SK-N-SH treated with all-trans-retinoic acid at 6 μM for 48 hours (cell line): ENCODE measurements at regions not wholly inside any gene's neighbourhood (a gene's known extent, or its start where the extent isn't known, plus 50 kb on each side); places are given as distances from the start of the nearest gene placed in this dataset.

Source experiments
- ATAC-seq: fragments of 200-7000 bp; cut with Tn5 transposase; 3 replicates; pipeline ENCODE4 v1.9.1; 2020; ENCODE audit warnings: mild to moderate bottlenecking, moderate library complexity
- ARNTL ChIP-seq: fragments of 450-650 bp; formaldehyde crosslinking; IDR thresholded peaks from 2 replicates; pipeline ENCODE4 v1.5.0; 2020; ENCODE audit warnings: low read depth, mild to moderate bottlenecking, moderate library complexity, borderline replicate concordance
- BACH2 ChIP-seq: fragments of 250-450 bp; sonication (Bioruptor Pico); IDR thresholded peaks from 2 replicates; pipeline ENCODE4 v1.9.0; 2021; ENCODE audit warnings: mild to moderate bottlenecking, borderline replicate concordance
- CREB5 ChIP-seq: fragments of 250-450 bp; sonication (Bioruptor Pico); IDR thresholded peaks from 2 replicates; pipeline ENCODE4 v1.5.1; 2020; ENCODE audit warnings: low read depth, mild to moderate bottlenecking, moderate library complexity
- CSRNP3 ChIP-seq: fragments of 250-450 bp; sonication (Bioruptor Pico); IDR thresholded peaks from 2 replicates; pipeline ENCODE4 v1.5.1; 2021; ENCODE audit warnings: mild to moderate bottlenecking, moderate library complexity
- ESRRG ChIP-seq: fragments of 250-450 bp; sonication (Bioruptor Pico); IDR thresholded peaks from 2 replicates; pipeline ENCODE4 v1.6.1; 2021; ENCODE audit warnings: mild to moderate bottlenecking
- GLIS3 ChIP-seq: fragments of 250-450 bp; sonication (Bioruptor Pico); IDR thresholded peaks from 2 replicates; pipeline ENCODE4 v1.5.0; 2020; ENCODE audit warnings: mild to moderate bottlenecking, moderate library complexity
- ISL1 ChIP-seq: fragments of 250-450 bp; sonication (Bioruptor Pico); IDR thresholded peaks from 2 replicates; pipeline ENCODE4 v2.1.2; 2022; ENCODE audit warnings: mild to moderate bottlenecking, moderate library complexity
- OSR1 ChIP-seq: fragments of 250-450 bp; sonication (Bioruptor Pico); IDR thresholded peaks from 2 replicates; pipeline ENCODE4 v1.8.0; 2022; ENCODE audit warnings: moderate library complexity, mild to moderate bottlenecking, inconsistent platforms
- PATZ1 ChIP-seq: fragments of 250-450 bp; sonication (Bioruptor Pico); IDR thresholded peaks from 2 replicates; pipeline ENCODE4 v1.8.0; 2020; ENCODE audit warnings: mild to moderate bottlenecking, moderate library complexity, borderline replicate concordance
- POU6F1 ChIP-seq: fragments of 250-450 bp; sonication (Bioruptor Pico); IDR thresholded peaks from 2 replicates; pipeline ENCODE4 v1.8.0; 2021; ENCODE audit warnings: low read depth, mild to moderate bottlenecking, moderate library complexity, borderline replicate concordance
- PPARA ChIP-seq: fragments of 250-450 bp; sonication (Bioruptor Pico); IDR thresholded peaks from 2 replicates; pipeline ENCODE4 v1.5.0; 2020; ENCODE audit warnings: mild to moderate bottlenecking, borderline replicate concordance
- SNAI2 ChIP-seq: fragments of 250-450 bp; sonication (Bioruptor Pico); IDR thresholded peaks from 2 replicates; pipeline ENCODE4 v1.5.0; 2020; ENCODE audit warnings: mild to moderate bottlenecking, moderate library complexity
- TCF4 ChIP-seq: fragments of 250-450 bp; sonication (Bioruptor Pico); IDR thresholded peaks from 2 replicates; pipeline ENCODE4 v1.8.0; 2021; ENCODE audit warnings: mild to moderate bottlenecking, moderate library complexity, borderline replicate concordance
- TOX ChIP-seq: fragments of 250-450 bp; sonication (Bioruptor Pico); IDR thresholded peaks from 2 replicates; pipeline ENCODE4 v1.8.0; 2021; ENCODE audit warnings: mild to moderate bottlenecking, moderate library complexity, borderline replicate concordance
- TSHZ2 ChIP-seq: fragments of 250-450 bp; sonication (Bioruptor Pico); IDR thresholded peaks from 2 replicates; pipeline ENCODE4 v1.5.0; 2020; ENCODE audit warnings: mild to moderate bottlenecking, moderate library complexity
- ZC3H10 ChIP-seq: fragments of 250-450 bp; sonication (Bioruptor Pico); IDR thresholded peaks from 2 replicates; pipeline ENCODE4 v1.5.1; 2021; ENCODE audit warnings: mild to moderate bottlenecking, moderate library complexity
- ZFP3 ChIP-seq: fragments of 250-450 bp; sonication (Bioruptor Pico); IDR thresholded peaks from 2 replicates; pipeline ENCODE4 v1.5.0; 2020; ENCODE audit warnings: mild to moderate bottlenecking, moderate library complexity
- ZFP30 ChIP-seq: fragments of 450-650 bp; formaldehyde crosslinking; IDR thresholded peaks from 2 replicates; pipeline ENCODE4 v1.5.0; 2022; ENCODE audit warnings: mild to moderate bottlenecking, moderate library complexity
- ZNF565 ChIP-seq: fragments of 450-650 bp; formaldehyde crosslinking; conservative IDR thresholded peaks from 2 replicates; pipeline ENCODE4 v1.5.0; 2020; ENCODE audit warnings: low read depth, mild to moderate bottlenecking, moderate library complexity
- ZNF70 ChIP-seq: fragments of 450-650 bp; formaldehyde crosslinking; IDR thresholded peaks from 2 replicates; pipeline ENCODE4 v1.5.0; 2020; ENCODE audit warnings: mild to moderate bottlenecking, moderate library complexity
- ZNF8 ChIP-seq: fragments of 450-650 bp; formaldehyde crosslinking; IDR thresholded peaks from 2 replicates; pipeline ENCODE4 v1.5.0; 2020; ENCODE audit warnings: mild to moderate bottlenecking, moderate library complexity

GRCh38 chr4:156237231-156237630 lies 283.6 kb upstream of the CTSO start:
- ATAC-seq, result no peak
- TF ChIP-seq ESRRG (CRISPR knock-in tag) (no peak), ZFP3 (no peak), ZNF70 (CRISPR knock-in tag) (no peak), CSRNP3 (CRISPR knock-in tag) (no peak), GLIS3 (CRISPR knock-in tag) (no peak), ARNTL (CRISPR knock-in tag) (no peak), PATZ1 (CRISPR knock-in tag) (no peak), CREB5 (CRISPR knock-in tag) (no peak), ZFP30 (no peak), TOX (no peak), POU6F1 (no peak), ZC3H10 (CRISPR knock-in tag) (no peak), TCF4 (CRISPR knock-in tag) (no peak), BACH2 (CRISPR knock-in tag) (no peak)

GRCh38 chr4:156230176-156230575 lies 276.5 kb upstream of the CTSO start:
- TF ChIP-seq ARNTL (CRISPR knock-in tag) (no peak), TSHZ2 (CRISPR knock-in tag) (no peak), ZNF70 (CRISPR knock-in tag) (no peak), ZNF565 (CRISPR knock-in tag) (no peak), ZNF8 (no peak)
- no peak for ATAC-seq

- no peak for ATAC-seq
- TF ChIP-seq ISL1 (no peak), CSRNP3 (CRISPR knock-in tag) (no peak), PPARA (CRISPR knock-in tag) (no peak), ZNF70 (CRISPR knock-in tag) (no peak), POU6F1 (no peak), ESRRG (CRISPR knock-in tag) (no peak), SNAI2 (no peak), ZFP30 (no peak), ZNF8 (no peak), GLIS3 (CRISPR knock-in tag) (no peak), TOX (no peak), CREB5 (CRISPR knock-in tag) (no peak), OSR1 (CRISPR knock-in tag) (no peak)
These were observed 275.0 kb upstream of the CTSO start for GRCh38 chr4:156228676-156229075.
